Umbilical cord (tissue), 1 donor: ENCODE measurements at regions not wholly inside any gene's neighbourhood (a gene's known extent, or its start where the extent isn't known, plus 50 kb on each side); places are given as distances from the start of the nearest gene placed in this dataset.
A peak's percentile ranks its signal among the peaks of the same experiment; 100 is the strongest.

Source experiments
- DNase-seq: peaks from one replicate; pipeline ENCODE4 v3.0.0-alpha.2; 2015; ENCODE audit warnings: low spot score

DNA sequence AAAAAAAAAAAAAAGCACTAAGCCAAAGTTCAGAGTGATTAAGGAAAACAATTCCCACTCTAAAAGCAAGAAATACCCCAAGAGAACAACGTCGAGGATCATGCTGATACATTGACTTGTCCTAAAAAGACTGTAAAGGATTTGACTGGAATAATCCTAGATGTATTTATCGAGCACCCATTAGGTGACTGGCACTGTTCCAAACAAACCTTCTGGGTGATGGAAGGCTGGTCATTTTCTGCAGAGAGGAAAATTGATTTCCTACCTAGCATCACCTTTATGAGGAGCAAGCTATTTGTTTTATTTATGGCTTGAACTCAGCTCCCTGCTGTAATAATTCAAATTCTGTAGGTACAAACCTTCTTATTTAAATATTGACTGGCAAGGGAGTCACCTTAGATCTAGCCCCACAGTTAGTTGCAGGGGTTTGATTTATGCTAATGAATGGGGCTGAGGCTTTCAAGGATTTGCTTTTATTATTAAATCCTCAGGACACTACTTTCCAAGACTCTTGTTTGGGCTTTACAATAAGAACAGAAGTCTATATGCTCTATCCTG is 471.0 kb downstream of the OLFM4 start:
- no peak for DNase-seq

DNA sequence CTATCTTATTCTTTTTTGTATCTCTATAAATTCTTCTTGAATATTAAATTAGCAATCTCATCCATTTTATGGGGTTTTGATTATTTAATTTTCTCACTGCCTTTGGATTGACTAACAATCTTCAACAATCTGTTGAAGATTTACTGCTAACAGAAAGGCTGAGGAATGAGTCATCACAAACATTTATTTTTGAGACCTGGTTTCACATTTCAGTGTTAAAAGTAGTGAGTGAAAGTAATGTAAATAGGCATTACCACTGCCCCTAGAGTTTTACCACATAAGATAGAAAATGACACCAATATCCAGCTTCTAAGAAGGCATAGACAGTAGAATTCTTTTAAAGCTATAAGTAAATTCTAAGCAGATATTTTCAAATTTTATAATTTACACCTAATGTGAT is 472.8 kb downstream of the OLFM4 start:
- no peak for DNase-seq

DNA sequence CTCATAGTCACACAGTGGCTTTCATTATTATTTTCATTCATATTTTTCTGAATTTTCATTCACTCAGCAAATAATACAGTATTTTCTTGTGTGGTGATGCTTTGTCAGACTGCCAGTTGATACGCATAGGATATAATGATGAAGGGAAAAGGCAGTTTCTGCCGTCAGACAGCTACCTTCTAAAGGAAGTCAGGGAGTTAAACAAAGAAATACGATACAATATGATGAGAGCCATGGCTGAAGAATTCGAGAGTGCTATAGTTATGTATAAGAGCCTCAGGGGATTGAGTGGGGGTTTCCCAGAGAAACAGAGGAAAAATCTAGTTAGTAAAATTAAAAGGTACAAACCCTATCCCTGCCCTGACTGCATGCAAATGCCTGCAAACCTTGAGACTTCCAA is 479.1 kb downstream of the OLFM4 start:
- no peak for DNase-seq

DNA sequence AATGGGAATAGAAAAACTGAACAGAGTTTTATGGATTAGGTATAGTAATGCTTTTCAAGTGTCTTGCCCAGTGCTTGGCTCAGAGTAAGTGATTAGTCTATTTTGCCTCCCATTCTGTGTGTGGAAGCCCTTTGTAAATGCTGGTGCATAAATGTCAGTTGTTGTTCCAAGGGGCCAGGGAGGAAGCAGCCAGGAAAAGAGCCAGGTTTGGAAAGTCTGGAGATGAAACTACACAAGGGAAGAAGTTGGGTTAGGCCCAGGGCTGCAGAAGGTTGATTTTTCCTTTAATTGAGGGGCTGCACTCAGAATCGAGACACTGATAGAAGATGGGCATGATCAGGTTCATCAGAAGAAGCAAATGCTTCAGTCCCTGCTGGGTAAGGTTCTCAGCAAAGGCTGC is 484.0 kb downstream of the OLFM4 start:
- no peak for DNase-seq

DNA sequence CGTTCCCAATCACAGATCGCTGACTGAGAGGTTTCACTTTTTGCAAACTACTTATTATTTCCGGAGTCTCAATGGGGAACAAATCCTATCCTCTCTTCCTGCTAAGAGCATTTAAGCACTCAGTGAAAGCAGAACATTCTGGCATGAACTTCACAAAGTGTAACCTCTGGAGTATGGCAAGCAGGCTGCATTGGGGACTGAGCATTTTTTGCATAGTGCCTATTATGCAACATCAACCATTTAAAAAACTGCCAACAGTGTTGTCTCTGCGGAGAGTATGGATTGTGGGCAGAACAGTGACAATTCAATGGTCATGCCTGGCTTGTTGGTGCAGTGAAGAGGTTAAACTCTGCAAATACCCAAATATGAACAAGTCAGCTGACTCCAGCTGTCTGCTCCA is 484.6 kb downstream of the OLFM4 start:
- DNase-seq: peak; percentile 36

DNA sequence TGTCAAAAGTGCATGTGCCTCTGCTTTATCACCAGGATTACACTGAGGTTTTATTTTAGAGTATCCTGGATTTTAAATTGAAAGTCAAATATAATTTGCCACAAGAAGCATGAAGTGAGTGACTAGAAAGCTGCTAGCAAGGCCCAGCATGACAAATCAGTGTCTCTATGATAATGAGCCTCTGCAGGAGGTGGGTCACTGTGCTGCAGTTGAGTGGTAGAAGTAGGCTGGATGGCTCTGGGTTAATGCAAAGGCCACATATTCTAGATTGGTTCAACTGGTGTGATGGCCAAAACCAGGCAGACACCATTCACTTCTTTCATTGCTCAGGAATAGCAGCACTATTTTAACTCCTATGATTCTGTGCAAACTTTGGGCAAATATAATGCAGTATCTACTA is 491.5 kb downstream of the OLFM4 start:
- DNase-seq: no peak

DNA sequence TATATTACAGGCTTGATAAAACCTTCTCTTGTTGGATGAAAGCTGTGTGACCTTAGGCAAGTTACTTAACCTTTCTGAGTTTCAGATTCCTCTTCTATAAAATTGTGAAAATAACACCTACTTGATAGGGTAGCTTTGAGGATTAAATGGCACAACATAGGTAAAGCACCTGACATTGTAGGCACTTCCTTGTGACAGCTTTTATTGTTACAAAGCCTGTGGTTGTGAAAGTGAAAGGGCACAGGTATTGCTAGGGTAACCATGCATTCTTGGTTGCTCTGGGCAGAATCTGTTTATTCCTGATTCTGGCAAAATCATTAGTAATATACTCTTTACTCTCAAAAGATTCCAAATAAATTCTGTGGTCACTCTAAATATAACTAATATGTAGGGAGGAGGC is 493.4 kb downstream of the OLFM4 start:
- no peak for DNase-seq

DNA sequence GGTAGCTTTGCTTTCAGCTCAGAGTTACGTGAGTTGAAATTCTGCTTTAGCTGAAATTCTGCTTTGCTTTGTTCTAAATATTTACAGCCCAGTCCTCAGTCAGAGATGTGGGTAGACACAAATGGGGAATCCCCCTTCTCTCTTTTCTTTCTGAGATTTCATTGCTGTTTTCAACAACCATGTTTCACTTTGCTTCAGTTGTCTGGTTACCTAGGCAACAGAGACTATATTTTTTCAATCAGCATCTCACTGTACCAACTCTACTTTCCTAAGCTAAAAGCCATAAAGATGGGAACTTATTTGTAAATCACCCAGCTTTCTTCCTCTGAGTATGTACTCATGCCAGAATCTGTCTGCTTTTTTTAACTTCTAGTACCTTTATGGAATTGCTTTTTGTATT is 509.0 kb downstream of the OLFM4 start:
- no peak for DNase-seq

DNA sequence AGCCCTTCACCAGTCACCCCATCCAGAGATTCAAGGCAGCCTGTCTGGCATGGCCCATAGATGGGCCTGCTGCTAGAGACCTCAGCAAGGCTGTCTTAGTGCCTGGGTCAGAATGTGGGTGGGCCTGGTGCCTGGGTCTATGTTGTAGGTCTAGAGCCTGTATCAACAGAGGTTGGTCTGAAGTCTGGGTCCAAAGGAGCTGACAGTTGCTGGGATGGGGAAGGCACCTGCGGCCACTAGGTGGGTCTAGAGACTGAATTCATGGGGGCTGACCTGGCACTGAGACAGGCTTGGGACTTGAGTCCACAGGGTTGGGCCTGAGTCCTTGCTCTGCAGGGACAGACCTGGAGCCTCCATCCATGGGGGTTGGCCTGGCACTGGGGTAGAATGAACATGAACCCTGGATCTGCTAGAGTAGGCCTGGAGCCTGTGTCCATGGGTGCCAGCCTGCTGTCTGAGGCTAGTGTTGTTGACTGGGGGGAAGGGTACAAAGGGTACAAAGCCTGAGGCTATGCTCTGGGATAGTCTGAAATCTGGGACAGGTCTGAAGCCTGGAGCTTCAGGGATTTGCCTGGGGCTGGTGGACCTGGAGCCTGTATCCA is 516.8 kb downstream of the OLFM4 start:
- DNase-seq: no peak

DNA sequence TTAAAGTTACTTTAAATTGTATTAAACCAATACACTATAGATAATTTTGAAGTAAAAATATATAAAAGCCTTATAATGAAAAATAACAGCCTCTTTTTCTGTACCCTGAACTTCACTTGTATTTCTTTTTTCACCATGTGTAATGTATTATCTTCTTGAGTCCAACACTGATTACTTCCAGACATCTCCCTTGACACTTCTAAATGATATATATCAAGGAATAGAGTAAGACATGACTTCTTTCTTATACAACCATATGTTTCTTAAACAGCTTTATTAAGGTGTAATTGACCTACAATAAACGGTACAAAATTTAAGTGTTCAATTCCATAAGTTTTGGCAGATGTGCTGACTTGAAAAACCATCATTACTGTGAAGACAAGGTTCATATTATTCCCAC is 531.9 kb downstream of the OLFM4 start:
- no peak for DNase-seq

DNA sequence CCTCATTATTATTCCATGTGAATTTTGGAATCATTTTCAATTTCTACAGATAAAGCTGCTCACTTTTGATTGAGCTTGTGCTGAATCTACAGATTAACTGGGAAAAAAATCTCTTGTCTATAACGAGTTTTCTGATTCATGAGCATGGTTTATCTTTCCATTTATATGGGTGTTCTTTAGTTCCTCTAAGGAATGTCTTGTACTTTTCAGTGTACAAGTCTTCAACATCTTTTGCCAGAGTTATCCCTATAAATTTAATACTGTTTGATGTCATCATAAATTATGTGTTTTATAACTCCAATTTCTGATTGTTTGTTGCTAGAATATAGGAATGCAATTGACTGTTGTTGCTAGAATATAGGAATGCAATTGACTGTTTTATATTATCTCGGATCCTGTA is 533.8 kb downstream of the OLFM4 start:
- no peak for DNase-seq

DNA sequence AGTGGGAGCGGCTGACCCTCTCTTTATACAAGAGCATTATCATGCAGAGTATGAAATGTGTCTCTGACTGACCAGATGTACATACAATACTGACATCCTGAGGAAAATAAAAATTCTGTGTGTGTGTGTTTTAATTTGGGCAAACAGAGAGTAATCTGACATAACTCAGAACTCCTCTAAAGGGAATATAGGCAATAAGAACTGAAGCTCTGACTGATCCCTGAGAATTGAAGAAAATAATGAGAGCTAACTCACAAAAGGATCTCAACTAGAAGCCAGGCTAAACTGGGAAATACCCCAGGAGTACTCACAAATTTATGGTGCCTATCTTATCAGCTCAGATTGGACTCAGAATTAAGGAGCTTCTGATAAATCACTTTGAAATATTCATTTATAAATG is 539.9 kb downstream of the OLFM4 start:
- DNase-seq: peak; percentile 94

DNA sequence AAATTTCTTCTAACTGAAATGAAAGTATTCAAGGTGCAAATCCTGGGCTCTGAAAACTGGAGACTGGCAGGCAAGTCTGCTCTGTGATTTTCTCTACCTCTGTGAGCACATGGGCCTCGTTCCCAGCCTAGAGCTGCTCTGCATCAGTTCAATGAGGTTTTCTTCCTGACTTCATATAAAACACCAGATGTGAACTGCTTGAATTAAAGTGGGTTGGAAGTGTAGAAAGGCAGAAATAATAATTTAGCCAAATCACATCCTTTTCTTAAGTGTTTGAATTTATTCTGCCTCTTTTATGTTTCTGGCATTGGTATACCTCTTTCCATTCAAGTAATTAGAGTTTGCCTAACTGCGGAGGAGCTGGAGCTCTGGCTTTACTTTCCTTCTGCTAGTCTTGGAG is 540.8 kb downstream of the OLFM4 start:
- peak; percentile 83 for DNase-seq

DNA sequence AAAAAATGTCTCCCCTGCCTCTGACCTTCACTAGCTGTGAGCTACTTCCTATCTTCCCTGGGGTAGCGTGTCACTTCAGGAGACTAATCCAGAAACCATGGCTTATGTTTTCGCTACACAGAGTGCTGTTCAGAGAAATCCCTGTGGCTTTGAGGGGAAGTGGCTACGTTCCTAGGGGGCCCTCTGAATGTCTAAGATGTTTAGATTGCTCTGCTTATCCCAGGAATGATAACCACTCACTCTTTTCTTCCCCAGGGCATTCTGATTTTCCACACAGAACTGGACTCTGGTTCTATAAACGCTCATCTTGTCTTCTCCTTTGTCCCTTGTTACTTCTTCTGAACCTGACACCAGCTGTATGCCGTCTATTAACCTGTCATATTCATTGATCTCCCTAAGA is 572.5 kb downstream of the OLFM4 start:
- peak; percentile 2 for DNase-seq

DNA sequence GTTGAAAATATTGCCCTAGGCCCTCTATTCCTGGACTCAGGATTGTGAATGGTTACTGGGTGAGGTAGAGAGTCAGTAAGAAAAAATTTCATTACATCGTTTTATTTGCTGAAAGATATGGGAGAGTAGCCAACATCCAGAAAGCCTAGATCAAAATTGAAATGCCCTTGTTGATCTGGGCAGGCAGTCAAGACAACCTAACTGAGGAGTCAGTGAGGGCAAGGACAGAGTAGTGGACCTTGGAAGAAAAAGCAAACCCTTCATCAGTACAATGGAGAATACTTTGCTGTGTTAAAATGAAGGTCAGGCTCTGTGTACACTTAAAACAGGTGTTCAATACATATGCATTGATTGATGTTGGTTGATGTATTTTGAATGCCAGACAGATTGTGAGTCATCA is 576.7 kb downstream of the OLFM4 start:
- DNase-seq: no peak

DNA sequence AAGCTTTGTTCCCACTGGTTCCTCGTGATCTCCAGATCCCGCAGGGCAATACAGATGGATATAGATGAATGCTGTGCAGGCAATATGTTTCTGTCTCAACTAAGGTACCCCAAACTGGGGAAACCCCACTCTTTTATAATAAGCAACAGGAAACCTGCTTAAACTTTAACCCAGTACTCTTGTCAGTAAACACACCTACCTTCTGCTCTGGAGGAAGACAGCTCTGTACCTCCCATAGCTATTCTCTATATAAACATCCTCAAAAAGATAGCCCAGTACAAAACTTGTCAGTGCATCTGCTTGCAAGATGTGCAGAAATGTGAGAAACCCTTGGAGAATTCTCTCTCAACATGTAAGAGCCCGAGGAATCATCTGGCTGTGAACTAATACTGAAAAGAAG is 583.6 kb downstream of the OLFM4 start:
- no peak for DNase-seq

DNA sequence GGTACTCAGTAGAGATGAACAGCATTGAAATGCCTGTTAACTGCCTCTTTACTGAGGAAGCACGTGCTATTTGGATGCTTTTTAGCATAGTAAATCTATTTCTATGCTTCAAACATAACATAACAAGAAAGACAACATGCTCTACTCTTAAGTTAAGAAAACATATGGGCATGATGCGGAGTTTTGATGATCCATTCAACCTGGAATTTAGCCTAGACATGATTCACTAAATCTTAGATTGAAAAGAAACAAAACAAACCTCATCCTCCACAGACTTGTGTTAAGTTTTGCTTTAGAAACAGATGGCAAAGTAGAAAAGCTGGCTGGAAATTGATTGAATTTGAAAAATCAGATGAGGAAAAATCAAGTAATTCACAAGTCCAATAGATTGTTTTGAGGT is 593.8 kb downstream of the OLFM4 start:
- peak; percentile 52 for DNase-seq

DNA sequence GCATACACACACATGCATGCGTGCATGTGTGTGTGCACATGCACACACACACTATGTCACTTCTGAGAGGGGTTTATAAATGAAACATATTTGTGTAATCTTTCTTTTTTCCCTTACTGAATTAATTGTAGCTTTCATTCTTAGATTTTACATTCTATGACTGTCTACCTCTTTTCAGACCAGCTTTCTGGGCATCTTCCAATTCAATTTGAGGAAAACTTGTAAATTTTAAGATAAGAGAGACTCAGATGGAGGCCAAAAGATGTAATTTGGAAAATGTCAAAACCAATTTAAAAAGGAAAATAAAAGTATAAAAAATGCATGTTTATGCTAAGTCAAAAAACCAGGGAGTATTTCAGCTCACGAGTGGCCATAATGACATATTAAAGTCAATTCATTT is 594.5 kb downstream of the OLFM4 start:
- DNase-seq: no peak

DNA sequence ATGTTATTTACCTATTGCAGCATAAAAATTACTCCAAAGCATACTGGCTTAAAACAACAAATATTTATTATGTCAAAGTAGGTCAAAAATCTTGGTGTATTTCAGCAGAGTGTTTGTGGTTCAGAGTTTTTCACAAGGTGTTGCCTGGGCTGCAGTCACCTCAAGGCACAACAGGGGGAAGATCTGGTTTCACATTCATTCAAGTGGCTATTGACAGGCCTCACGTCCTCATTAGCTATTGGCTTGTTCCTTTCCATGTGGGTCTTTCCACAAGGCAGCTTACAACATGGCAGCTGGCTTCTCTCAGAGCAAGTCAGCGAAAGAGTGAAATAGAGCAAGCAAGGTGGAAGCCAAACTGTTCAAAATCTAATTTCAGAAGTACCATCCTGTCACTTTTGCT is 602.9 kb downstream of the OLFM4 start:
- DNase-seq: no peak

DNA sequence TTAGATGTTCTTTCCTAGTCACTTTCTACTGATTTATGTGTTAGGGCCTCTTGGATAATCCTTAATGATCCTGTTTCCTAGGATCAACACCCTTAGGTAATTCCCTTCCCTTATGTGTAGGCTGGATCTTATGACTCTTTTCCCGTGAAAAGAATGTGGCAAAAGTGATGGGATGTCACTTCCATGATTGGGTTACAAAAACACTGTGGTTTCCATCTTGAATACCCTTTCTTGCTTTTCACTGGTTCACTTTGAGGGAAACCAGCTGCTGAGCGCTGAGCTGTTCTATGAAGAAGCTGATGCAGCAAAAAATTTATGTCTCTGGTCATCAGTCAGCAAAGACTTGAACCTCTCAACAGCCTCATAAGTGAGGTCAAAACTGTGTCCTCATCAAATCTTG is 609.4 kb downstream of the OLFM4 start:
- no peak for DNase-seq

DNA sequence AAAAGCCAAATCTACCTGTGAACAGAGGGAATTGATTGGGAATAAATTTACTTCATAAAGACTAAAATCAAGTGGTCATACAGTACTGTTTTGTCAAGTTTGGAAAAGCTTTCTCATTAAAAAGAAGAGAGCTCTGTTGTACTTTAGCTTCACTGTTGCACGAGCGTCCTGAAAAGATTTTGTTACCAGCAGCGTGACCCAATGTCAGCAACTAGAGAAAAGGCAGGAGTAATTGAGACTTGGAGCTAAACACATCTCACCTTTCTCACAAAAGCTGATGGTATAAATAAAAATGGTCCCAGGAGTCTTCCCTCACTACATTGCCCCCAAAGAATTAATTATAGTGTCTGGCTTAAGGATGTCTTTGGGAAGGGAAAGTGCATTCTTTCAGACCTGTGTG is 613.7 kb downstream of the OLFM4 start:
- DNase-seq: no peak

DNA sequence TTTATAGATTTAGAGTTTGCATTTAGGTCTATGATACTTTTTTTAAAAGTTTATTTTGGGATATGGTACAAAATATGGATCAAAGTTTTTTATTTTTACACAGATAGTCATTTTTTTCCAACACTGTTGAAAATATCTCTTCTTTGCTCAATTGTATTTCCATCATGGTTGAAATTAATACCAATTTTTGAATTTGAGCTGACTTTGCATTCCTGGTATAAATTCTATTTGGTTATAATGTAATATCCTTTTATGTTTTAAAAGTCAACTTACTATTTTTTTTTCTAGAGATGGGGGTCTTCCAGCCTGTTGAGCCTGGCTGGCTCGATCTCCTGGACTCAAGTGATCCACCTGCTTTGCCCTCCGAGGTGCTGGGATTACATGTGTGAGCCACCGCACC is 620.1 kb downstream of the OLFM4 start:
- no peak for DNase-seq

DNA sequence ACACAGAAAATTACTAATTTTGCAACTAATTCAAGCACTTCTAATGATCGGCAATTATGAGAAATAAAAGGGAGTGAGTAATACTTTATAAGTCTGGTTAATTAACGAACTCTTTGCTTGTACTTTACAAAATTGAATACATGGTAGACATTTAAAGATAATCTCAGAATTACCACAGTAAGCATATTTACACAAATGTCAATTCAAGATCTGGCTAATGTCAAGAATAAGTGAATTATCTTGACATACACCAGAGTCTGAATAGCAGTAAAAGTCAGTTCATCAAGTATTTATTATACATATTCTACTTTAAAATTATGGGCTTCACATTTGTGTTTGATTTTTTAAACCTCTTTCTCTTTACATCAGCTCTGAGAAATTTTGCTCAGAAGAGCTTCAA is 643.4 kb downstream of the OLFM4 start:
- DNase-seq: no peak

DNA sequence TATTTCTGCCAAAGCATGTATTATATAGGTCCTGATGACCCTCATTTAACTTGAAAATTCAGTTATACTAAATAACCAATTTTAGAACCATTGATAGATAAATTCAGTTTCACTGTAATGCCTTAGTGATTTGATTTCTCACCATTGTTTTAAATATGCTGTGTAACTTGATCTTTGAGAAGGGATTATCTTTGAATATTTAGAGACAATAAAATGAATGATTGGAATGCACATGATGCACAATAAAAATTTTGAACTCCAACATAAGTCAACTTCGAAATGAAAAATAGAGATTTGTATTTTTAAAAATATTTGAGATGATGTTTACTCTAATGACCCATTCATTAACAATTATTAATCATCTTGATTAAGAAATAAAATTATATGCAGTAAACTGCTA is 654.5 kb downstream of the OLFM4 start:
- DNase-seq: no peak
